ENCODE measurements at regions not wholly inside any gene's neighbourhood (a gene's known extent, or its start where the extent isn't known, plus 50 kb on each side); places are given as distances from the start of the nearest gene placed in this dataset.

- TF ChIP-seq CTCF (IDR thresholded peaks at IDR 0.05) (no peak), POLR2A (IDR thresholded peaks at IDR 0.05) (no peak)
These were observed 309.4 kb downstream of the GPD2 start for GRCh38 chr2:156745619-156746018.

Data from uterus (tissue), 2 donors.